EL (cell line): ENCODE measurements at regions not wholly inside any gene's neighbourhood (a gene's known extent, or its start where the extent isn't known, plus 50 kb on each side); places are given as distances from the start of the nearest gene placed in this dataset.

ENCODE experiments used
- DNase-seq: peaks from one replicate; pipeline ENCODE4 v3.0.0-alpha.2; 2016

DNA sequence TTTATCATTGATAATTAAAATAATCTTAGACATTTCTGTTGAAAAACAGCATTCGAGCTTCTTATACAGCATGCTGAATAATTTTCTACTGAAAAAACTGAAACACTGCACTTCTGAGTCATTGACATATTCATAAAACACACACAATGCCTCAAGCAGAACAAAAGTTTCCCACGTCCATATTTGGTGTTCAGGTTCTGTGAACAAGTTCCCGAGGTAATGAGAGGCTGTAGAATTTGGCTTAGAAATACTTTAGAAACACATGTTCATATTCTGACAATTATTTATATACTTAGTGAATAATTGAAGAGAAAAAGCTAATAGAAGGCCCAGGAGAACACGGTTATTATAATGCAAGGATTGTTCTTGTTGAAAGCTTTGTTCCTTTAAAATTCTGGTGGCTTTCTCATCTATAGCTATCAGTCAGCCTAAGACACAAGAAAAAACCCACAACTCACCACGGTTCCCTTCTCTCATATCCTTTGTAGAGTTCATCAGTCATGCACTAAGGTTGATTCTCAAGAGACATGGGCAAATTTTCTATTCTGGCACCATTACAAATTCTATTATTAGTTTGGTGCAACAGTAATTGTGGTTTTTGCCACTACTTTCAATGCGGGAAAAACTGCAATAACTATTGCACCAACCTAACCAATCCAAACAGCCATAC, 194.4 kb downstream of the TMX3 start:
- peak; percentile 66 for DNase-seq

DNA sequence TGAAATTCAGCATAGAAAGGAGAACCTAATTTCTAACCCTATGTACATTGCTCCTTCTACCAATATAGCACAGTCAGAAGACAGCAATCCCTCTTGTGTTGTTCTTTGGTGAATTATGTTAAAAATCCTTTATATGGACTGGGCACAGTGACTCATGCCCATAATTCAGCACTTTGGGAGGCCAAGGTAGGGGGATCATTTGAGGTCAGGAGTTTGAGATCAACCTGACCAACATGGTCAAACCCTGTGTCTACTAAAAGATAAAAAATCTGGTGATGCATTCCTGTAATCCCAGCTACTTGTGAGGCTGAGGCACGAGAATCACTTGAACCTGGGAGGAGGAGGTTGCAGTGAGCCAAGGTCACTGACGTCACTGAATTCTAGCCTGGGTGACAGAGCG, 195.6 kb downstream of the TMX3 start:
- peak; percentile 65 for DNase-seq

DNA sequence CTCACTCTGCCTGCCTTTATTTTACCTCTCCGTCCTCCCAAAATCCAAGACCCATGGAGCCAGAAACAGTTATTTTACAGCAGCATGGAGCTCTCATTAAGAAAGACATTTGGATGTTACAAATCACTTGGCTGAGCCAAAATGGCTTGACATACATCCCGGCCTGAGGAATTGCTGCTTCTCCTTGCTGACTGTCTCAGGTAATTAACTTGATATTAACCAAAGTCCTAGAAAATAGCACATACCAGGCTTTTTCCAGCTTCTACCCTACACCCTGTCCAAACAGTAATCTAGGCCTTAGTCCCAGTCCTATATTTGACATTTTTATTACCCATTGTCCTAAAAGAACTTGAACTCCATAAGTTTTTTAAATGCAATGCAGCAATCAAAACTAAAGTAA, 205.0 kb downstream of the TMX3 start:
- DNase-seq, result no peak

DNA sequence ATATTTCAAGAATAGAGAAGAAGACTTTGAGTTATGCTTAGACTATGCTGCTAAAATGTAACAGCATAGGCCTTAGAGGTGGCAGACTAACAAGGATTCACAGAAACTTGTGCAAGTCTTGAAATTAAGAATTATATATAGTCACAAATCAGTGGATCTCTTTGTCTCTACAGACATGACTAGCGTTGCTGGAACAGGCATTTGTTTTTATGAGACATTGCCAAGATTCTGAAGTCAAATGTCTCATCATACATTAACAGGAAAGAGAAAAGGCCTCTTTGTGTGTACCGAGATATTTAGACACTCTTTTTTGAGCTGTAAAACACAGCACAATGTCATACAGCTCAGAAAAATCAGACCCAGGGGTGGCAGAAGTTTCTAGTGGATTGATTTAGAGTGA, 207.1 kb downstream of the TMX3 start:
- DNase-seq, result no peak

DNA sequence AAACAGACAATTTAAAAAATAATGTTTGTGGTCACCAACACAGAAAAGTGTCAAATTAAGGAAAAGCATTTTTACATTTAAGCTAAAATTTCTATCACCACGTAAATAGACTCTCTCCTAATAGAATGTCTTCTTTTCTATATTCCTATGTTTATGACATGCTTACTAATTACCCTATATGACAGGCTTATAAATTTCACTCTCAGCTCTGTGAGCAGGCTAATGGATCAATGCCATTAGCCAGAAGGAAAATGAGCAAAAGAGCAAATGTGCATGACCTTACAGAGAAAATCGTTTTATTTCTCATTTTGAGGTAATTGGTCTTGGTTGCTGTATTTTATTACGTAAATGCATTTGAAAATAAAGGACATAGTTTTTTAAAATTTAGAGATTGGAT, 209.7 kb downstream of the TMX3 start:
- DNase-seq, result no peak

DNA sequence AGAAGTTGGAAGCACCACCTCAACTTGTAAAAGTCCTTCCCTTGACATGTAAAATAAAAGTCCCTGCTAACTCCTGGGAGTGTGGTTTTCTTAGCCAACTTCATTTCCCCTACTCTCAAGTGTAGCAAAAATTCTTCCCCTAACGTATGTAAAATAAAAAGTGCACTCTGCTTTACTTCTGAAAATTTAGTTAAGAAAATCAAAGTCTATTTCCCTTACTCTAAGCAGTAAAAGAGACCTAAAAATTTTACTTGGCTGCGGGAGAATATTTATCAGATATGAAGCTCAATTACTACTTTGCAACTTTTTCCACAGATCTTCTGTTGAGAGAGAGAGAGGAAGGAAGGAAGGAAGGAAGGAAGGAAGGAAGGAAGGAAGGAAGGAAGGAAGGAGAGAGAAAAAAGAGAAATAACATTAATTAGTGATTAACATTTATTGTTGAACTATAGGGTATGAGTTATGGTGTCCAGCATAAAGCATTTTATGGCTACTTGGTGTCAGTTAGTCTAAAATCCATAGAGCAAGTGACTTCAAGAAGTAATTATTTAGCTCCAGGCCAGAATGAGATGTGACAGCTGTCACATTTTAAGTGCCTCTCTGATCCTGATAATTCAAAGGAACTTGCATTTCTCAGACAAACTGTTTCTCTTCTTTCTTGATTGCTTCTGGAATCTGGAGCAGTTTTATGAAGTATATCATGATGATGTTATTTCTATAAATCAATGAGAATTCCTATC, 210.3 kb downstream of the TMX3 start:
- no peak for DNase-seq

DNA sequence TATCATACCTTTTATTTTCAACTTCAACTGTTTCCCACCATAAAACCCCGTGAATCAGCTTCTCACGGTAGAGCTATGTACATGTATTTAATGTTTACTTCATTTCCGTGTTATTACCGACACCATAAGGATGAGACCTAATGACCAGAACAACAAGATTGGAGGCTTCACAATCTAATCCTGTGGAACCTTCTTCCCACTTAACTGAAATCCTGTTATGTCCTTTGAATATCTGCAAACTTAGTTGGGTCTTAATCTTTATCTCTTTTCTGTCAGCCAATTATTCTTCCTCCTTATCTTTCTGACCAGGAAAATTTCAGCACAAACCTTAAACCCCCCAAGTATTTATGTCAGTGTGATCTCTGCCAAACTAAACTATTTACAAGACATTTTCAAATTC, 214.4 kb downstream of the TMX3 start:
- no peak for DNase-seq

DNA sequence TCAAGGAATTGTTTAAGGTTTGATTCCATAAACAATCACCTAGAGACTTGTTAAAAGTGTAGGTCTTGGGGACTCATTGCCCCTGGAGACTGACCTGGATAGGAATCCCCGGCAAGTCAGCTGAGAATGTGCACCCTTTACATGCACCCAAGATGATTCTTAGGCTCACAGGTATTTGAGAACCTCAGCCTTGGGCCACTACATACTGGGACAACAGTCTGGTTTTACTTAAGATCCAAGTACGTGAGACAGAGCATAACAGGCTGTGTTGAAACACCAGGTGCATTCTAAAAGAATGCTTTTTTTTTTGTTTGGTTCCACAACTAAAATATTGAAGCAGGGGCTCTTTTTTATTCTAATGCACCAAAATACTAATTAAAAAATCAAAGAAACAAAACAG, 215.8 kb downstream of the TMX3 start:
- DNase-seq, result no peak

DNA sequence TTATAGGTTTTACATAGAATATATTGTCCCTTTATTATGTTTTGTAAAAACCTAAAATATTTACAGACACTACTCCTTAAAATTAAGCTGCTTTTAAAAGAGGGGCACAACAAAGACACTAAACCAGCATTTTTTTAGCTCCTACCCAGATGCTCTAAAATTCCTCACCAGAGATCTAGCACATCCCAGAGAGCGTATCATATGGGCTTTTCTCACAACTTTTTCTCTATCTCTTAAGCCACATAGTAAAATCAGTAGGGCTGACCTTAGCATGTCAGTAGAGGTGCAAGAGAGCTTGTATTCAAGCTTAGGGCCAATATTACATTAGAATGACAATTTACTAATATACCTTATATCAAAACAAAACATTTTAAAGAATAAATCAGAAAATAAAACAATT, 216.3 kb downstream of the TMX3 start:
- DNase-seq, result no peak

DNA sequence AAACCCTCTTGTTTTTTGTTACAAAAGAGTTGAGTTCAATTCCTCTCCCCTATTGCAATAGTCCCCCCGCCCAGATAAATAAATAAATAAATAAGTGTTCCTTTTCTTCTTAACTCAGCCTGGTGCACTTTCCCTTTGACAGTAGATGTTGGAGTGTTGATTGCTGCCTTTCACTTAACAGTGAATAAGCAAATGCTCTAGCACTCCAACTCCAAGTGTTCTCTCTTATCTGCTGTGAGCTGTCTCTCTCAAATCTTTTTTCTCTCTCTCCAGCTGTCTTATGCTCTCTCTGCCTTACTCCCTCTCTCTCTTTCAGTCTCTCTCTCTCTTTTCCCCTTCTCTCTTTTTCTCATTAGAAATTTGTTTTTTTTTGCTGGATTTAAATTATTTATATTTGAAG, 216.7 kb downstream of the TMX3 start:
- no peak for DNase-seq

DNA sequence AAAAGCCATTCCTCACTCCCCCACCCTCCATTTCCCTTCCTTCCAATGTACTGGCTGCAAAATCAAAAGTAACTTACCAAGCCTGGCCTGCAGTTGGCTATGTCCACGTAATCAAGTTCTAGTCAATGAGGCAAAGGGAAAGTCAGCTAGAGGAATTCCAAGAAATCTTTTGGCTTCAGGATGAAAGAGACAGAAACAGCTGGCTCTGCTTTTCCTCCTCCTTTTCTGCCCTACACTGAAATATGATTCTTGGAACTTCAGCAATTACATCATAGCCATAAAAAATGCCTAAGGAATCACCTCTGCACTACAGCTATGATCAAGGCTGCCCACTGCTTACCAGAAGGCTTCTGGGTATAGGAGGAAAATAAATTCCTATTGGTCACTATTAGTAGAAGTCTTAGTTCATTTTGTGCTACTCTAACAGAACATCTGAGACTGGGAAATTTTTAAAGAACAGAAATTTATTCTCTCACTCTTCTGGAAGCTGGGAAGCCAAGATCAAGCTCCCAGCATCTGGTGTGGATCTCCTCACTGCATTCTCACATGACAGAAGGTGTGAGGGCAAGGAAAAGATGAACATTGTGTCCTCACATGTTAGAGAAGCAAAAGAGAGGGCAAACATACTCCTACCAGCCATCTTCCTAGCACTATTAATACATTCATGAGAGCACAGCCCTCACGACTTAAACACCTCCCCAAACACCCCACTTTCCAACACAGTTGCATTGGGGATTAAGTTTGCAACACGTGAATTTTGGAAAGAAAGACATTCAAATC, 219.9 kb downstream of the TMX3 start:
- peak; percentile 83 for DNase-seq

DNA sequence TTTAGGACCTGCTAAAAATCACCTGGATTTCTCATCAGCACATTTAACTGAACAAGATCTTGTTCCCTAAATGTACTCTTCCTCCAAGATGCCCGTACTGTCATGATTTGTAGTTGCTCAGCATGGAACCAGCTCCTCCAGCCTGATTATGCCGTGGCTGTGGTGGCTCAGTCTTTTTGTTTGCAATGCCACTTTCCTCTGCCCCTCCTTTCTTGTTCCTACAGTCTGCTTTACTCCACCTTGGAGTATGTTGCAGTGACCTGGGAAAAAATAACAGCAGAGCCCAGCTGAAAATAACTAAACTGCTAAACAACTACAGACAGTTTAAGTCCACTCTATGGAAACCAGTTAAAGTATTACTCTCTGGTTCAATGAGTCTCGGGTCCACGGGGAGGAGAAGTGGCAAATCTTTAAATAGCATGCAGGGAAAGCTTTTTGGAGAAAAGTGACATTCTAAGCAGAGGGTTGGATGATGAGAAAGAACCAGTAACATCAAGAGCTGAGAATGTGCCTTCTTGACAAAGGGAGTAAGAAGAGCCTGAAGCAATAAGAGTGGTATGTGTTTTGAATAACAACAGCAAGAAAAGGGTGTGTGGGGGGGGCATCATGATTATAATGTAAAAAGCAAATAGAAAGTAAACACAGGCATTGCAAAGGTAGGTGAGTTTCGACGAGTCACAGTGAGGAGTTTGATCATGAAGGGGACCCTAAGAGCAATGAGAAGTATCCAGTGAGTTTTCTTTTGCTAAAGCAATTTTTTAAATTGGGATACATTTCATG, 225.7 kb downstream of the TMX3 start:
- peak; percentile 11 for DNase-seq

DNA sequence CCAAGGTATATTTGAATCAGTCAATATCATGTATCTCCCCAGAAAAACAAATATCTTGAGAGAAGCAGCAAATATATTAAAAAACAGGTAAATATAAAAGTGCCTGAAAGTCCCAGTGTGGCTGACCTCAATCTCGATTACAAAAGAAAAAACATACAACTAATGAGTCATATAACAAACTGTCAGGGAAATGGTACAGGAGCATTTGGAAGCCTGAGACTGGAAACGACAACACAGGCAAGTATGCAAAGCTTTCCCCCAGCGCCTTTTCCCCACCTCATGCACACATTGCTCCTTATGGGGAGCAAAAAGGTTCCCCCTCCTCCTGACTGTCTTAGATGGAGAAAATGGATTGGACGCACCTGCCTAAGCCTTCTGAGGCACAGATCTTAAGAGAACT, 230.7 kb downstream of the TMX3 start:
- peak; percentile 32 for DNase-seq

DNA sequence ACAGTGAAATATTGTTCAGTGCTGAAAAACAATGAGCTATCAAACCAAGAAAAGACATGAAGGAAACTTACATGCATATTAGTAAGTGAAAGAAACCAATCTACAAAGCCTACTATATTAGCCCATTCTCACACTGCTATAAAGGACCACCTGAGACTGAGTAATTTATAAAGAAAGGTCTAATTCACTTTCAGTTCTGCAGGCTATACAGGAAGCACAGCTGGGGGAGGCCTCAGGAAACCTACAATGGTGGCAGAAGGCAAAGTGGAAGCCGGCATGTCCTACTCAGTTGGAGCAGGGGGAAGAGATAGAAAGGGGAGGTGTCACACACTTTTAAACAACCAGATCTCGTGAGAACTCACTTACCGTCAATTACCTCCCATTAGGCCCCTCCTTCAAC, 232.1 kb downstream of the TMX3 start:
- no peak for DNase-seq

DNA sequence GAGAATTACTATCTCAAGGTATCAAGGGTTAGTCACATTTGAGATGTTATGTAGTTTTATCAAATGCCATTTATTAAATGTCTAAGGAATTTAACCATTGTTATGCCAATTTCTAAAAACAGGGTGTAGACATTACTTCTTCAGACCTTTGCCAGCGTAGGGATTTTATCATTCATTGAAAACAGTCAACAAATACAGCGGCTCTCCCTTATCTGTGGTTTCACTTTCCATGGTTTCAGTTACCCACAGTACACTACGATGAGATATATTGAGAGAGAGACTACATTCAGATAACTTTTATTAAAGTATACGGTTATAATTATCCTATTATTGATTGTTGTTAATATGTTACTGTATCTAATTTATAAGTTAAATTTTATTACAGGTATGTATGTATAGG, 234.7 kb downstream of the TMX3 start:
- no peak for DNase-seq

DNA sequence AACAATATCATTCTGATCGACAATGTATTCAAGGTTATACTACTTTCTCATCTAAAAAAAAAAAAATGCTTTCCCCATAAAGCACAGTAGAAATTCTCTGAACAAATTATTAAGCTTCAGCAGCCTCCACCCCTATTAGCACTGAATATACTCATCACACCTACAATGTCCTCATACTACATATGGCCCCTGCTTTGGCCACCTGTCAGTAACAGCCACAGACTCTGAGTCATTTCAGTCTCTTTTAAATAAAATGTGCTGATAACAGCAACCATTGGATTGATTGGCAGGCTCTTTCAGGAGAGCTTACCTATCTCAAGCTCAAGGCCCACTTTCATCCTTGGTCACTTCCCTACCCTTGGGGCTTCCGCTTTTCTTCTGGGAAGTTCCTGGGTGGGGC, 236.7 kb downstream of the TMX3 start:
- DNase-seq, result no peak

DNA sequence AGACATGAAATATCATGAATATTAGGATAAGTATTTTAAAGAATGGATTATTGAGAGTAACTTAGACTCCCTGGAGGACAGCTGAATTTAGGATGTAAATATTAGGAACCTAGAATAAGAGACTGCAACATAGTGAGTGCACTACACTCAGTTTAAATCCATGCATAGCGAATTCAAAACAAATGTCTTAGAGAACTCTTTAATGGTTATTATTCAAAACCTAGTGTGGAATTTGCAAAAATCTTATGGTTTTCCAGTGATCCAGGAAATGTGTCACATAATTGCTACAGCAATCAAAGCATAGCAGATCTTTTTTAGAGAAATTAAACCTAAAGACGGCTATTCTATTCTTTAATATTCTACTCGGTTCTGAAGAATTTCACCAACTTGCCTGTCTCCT, 239.0 kb downstream of the TMX3 start:
- no peak for DNase-seq

DNA sequence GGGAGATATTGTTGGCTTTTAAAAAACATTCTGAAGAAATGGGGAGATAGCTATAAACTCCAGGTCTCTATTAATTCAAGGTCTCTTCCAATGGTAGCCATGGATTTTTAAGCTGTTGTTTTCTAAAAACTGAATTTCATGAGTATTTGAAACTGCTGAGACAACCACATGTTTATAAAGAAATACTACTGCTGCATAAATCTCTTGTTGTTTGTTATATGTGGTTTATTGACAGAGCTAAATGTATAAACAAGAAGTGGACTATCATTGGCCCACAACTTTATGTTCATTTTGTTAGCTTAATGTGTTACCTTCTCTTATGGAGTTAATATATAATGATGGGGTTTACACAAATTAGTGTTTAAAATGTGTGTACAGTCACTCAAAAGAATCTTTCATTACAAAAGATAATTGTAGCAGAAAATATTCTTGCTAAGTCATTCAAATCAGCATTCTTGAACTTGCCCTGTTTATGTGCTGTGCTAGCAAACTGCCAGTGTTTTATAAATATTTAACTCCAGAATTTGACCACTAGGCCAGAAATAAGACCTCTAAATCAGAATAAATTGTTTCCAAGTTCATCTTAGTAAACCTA, 242.1 kb downstream of the TMX3 start:
- no peak for DNase-seq

DNA sequence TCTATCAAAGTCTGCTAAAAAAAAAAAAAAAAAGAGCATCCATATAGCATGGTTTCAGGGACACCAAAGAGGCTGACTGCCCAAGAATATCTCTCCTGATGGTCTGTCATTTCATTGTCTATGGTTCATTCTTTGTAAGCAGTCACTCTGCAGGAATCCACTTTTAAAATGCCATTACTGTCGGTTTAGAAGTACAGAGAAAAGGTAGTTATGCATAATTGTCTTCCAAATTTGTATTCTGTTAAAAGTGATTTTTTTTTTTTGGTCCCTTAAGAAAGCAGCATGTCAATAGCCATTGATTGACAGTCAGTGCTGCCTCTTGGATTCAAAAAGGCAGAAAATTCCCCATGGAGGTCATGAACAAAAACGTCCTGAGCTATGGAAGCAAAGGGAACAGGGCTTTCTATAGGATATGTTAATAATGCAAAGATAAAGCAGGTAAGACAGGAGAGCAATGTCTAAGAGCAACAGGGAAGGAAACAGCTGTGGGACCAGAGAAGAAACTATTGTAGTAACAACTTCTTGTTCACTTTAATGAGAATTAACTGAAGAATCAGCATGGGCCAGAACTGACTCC, 245.8 kb downstream of the TMX3 start:
- DNase-seq, result no peak

DNA sequence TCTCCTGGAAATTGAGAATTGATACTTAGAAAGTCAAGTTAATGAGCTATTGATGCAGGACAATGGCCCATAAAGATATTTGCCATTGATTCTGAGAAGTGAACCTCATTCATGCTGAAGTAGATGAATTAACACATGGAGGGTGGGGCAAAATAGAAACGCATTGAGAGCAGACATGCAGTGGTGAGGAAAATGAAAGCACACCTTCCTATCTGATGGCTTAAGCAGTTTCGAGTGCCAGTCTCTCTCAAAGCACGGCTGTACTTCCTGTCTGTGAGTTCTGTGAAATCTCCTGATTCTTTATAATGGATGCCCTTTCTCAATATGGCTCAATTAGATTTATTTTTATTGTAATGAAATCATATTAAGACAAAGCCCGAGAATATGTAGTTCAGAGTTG, 247.0 kb downstream of the TMX3 start:
- DNase-seq, result peak; percentile 32

DNA sequence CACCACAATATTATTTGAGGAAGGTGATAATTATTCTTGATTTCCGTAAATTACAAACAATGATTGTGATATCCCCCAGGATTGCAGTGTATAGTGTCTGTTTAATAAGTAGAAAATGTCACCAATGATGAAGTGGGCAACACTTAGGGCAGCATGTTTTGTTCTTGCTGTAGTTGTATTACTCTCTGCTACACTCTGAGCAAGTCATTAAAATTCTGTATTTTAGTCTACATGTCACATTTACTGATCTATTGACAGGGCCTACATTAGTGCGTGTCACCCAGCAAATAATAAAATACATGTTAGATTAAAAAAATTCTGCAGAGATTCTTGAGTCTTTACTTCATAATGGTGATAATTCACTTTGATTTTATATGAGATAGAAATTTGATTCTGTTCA, 247.6 kb downstream of the TMX3 start:
- DNase-seq, result no peak

DNA sequence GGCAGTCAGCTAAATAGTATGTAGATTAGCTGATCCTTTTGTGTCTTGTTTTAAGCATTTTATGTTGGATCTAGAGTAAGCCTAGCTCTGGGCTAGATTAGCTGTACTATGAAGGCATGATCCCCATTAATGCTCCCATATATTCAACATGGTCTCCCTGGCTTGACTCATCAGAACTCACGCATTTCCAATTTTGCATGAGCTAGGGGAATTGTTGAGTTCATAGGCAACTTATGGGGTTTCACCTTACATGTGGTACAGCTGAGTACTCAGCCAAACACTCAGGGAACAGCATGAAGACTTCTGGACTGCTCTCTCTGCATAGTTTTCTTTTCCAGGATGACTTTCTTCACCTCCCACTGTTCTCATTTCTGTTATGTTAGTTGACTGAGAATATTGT, 248.2 kb downstream of the TMX3 start:
- no peak for DNase-seq

DNA sequence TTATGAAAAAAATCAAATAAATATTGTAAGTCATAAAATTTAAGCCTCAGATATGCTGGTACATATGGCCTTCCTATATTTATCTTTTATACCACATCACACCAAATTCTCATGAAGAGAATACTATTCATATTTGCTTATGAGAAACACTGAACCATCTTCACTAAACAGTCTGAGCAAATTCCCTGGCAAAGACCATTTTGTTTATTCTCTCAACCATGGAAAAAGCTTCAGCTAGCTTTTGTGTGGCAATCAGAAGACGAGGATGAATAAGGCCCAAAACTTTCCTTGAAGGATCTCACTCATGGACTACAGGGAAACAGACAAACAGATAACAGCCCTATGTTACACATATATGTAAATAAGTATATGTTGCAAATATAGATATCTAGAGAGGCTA, 252.1 kb downstream of the TMX3 start:
- DNase-seq, result no peak
